ENCODE measurements at regions not wholly inside any gene's neighbourhood (a gene's known extent, or its start where the extent isn't known, plus 50 kb on each side); places are given as distances from the start of the nearest gene placed in this dataset.

DNA sequence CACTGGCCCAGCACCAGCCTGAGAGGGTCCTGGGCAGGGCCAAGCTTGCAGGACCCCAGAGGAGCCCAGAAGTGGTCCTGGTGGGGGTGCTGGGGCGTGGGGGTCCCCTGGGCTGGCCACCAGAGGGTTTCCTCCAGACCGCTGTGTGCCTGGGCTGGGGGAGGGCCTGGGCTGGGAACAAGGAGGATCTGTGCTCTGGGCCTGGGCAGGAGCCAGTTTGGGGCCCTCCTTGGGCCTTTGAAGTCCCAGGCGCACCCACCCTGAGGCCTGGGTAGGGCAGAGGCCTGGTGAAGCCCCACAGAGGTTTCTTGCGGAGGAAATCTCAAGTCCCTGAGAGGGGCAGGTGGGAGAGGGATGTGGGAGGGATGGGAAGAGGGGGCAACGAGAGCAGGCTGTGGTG, 63.4 kb upstream of the GPC1 start:
- TF ChIP-seq, protein P1, sequence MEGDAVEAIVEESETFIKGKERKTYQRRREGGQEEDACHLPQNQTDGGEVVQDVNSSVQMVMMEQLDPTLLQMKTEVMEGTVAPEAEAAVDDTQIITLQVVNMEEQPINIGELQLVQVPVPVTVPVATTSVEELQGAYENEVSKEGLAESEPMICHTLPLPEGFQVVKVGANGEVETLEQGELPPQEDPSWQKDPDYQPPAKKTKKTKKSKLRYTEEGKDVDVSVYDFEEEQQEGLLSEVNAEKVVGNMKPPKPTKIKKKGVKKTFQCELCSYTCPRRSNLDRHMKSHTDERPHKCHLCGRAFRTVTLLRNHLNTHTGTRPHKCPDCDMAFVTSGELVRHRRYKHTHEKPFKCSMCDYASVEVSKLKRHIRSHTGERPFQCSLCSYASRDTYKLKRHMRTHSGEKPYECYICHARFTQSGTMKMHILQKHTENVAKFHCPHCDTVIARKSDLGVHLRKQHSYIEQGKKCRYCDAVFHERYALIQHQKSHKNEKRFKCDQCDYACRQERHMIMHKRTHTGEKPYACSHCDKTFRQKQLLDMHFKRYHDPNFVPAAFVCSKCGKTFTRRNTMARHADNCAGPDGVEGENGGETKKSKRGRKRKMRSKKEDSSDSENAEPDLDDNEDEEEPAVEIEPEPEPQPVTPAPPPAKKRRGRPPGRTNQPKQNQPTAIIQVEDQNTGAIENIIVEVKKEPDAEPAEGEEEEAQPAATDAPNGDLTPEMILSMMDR (IDR thresholded peaks at IDR 0.05; ENCODE audit: low read depth, low read length, poor library complexity, severe bottlenecking): no peak
- TF ChIP-seq EZH2phosphoT487 (IDR thresholded peaks at IDR 0.05; ENCODE audit: borderline replicate concordance, low read length): no peak

Measured in DOHH2 (cell line).